ENCODE measurements at regions not wholly inside any gene's neighbourhood (a gene's known extent, or its start where the extent isn't known, plus 50 kb on each side); places are given as distances from the start of the nearest gene placed in this dataset.

DNA sequence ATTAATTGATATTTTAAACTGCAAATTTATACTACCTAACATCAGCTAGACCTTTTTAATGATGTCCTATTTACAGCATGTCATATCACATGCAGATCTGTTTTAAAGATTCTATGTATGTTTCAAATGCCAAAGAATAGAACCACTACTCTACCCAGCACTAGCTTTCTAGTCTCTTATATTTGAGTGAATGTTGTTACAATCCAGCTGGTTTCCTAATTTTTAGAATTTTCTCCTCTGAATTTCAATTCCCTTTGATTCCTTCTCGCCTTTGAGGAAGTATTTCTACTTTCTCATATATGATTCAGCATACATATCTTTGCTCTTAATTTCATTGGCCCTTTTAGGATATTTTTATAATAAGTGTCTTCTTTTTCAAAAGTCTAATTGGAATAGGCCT, 841.9 kb downstream of the TMTC2 start:
- no peak overlapping the region for H3K4me2 ChIP-seq (replicated peaks; ENCODE audit: low read depth, low read length, poor library complexity, severe bottlenecking)
- no peak overlapping the region for H3K9ac ChIP-seq (ENCODE audit: low read length)
- H3K27me3 ChIP-seq (replicated peaks in 1 of 4; ENCODE audit: control extremely low read depth in 1 of 4, control insufficient read depth in 3 of 4, insufficient read depth in 4 of 4, low read length in 3 of 4) = no peaks in the 10 kb centered on the region
- H3K79me2 ChIP-seq (ENCODE audit: control insufficient read depth, insufficient read depth, low read length) = no peaks in the 10 kb centered on the region
- no peaks in the 10 kb centered on the region for H3K9me3 ChIP-seq (ENCODE audit: control extremely low read depth in 1 of 3, control insufficient read depth in 2 of 3, insufficient read depth in 1 of 3, low read length in 2 of 3)
- H2AFZ ChIP-seq (ENCODE audit: insufficient read depth, low read depth, low read length, poor library complexity, severe bottlenecking) = no peak overlapping the region
- no peak overlapping the region for H3K27ac ChIP-seq (ENCODE audit: low read length in 2 of 2)
- ChIA-PET CTCF (no interaction called here), POLR2A (no interaction called here)
- ATAC-seq (ENCODE audit: low read depth) (no peak), DNase-seq (no peak)
- H3K4me3 Mint-ChIP-seq = no peak overlapping the region
- no CpG with 5 or more reads among the region's 1 CpG for WGBS (ENCODE audit: insufficient coverage)
- H3K27me3 Mint-ChIP-seq = no peaks in the 10 kb centered on the region
- no peak for TF ChIP-seq EZH2 (IDR thresholded peaks at IDR 0.05; ENCODE audit: borderline replicate concordance, insufficient read depth, low read depth, low read length, poor library complexity, severe bottlenecking)
- TF ChIP-seq, protein P1, sequence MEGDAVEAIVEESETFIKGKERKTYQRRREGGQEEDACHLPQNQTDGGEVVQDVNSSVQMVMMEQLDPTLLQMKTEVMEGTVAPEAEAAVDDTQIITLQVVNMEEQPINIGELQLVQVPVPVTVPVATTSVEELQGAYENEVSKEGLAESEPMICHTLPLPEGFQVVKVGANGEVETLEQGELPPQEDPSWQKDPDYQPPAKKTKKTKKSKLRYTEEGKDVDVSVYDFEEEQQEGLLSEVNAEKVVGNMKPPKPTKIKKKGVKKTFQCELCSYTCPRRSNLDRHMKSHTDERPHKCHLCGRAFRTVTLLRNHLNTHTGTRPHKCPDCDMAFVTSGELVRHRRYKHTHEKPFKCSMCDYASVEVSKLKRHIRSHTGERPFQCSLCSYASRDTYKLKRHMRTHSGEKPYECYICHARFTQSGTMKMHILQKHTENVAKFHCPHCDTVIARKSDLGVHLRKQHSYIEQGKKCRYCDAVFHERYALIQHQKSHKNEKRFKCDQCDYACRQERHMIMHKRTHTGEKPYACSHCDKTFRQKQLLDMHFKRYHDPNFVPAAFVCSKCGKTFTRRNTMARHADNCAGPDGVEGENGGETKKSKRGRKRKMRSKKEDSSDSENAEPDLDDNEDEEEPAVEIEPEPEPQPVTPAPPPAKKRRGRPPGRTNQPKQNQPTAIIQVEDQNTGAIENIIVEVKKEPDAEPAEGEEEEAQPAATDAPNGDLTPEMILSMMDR (IDR thresholded peaks at IDR 0.05) = no peak
- H3K4me1 ChIP-seq (ENCODE audit: control insufficient read depth in 2 of 2, insufficient read depth in 2 of 2, low read length in 2 of 2) = no peaks in the 10 kb centered on the region
- H3K4me1 Mint-ChIP-seq = no peaks in the 10 kb centered on the region
- H3K4me3 ChIP-seq (ENCODE audit: control extremely low read depth in 1 of 5, extremely low read depth in 1 of 5, insufficient read depth in 1 of 5, low read depth in 2 of 5, low read length in 4 of 5) = no peak overlapping the region
- H3K27ac Mint-ChIP-seq = no peak overlapping the region
- intact Hi-C loops (cut with micrococcal nuclease) = no loop called here
- H4K20me1 ChIP-seq (ENCODE audit: control insufficient read depth, insufficient read depth, low read length, poor library complexity, severe bottlenecking) = no peaks in the 10 kb centered on the region
- H3K9me3 Mint-ChIP-seq (ENCODE audit: insufficient read depth) = no peaks in the 10 kb centered on the region
- no peaks in the 10 kb centered on the region for H3K36me3 ChIP-seq (replicated peaks in 1 of 2; ENCODE audit: control extremely low read depth in 1 of 2, control insufficient read depth in 1 of 2, extremely low read depth in 1 of 2, insufficient read depth in 2 of 2, low read length in 1 of 2)

DNA sequence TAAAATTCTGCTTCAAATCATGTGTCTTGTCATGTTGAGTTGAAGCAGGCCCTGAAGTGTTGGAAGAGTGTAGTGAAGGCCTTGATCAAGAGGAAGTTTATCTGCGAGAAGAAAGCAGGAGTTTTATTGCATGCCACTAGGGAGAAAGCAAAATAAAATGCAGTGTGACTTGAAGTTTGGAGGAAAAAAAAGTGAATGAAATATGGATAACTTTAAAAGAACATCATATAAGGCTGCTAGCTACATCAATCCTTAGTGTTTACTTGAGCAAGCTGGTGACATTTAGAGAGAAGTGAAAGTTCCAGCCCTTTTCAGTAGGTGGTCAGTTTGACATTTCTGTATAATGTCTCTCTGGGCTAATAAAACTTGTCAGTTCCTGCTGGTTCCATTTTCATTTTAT, 841.1 kb downstream of the TMTC2 start:
- H2AFZ ChIP-seq (ENCODE audit: insufficient read depth, low read depth, low read length, poor library complexity, severe bottlenecking) = no peak overlapping the region
- H3K4me3 Mint-ChIP-seq = no peak overlapping the region
- H3K27ac Mint-ChIP-seq = no peak overlapping the region
- no peak overlapping the region for H3K9ac ChIP-seq (ENCODE audit: low read length)
- TF ChIP-seq, protein P1 (IDR thresholded peaks at IDR 0.05) = no peak
- no peak for TF ChIP-seq EZH2 (IDR thresholded peaks at IDR 0.05; ENCODE audit: borderline replicate concordance, insufficient read depth, low read depth, low read length, poor library complexity, severe bottlenecking)
- no peak overlapping the region for H3K4me3 ChIP-seq (ENCODE audit: control extremely low read depth in 1 of 5, extremely low read depth in 1 of 5, insufficient read depth in 1 of 5, low read depth in 2 of 5, low read length in 4 of 5)
- H3K9me3 Mint-ChIP-seq (ENCODE audit: insufficient read depth) = no peaks in the 10 kb centered on the region
- CTCF ChIA-PET = no interaction called here
- no peaks in the 10 kb centered on the region for H3K9me3 ChIP-seq (ENCODE audit: control extremely low read depth in 1 of 3, control insufficient read depth in 2 of 3, insufficient read depth in 1 of 3, low read length in 2 of 3)
- no peaks in the 10 kb centered on the region for H4K20me1 ChIP-seq (ENCODE audit: control insufficient read depth, insufficient read depth, low read length, poor library complexity, severe bottlenecking)
- POLR2A ChIA-PET = no interaction called here
- intact Hi-C loops (cut with micrococcal nuclease) = no loop called here
- WGBS (ENCODE audit: insufficient coverage) = 100% methylated on average over 1 of the region's 1 CpG
- H3K27me3 Mint-ChIP-seq = no peaks in the 10 kb centered on the region
- H3K27ac ChIP-seq (ENCODE audit: low read length in 2 of 2) = no peak overlapping the region
- no peak for ATAC-seq (ENCODE audit: low read depth)
- H3K4me2 ChIP-seq (replicated peaks; ENCODE audit: low read depth, low read length, poor library complexity, severe bottlenecking) = no peak overlapping the region
- H3K27me3 ChIP-seq (replicated peaks in 1 of 4; ENCODE audit: control extremely low read depth in 1 of 4, control insufficient read depth in 3 of 4, insufficient read depth in 4 of 4, low read length in 3 of 4) = no peaks in the 10 kb centered on the region
- no peak for DNase-seq
- H3K79me2 ChIP-seq (ENCODE audit: control insufficient read depth, insufficient read depth, low read length) = no peaks in the 10 kb centered on the region
- no peaks in the 10 kb centered on the region for H3K4me1 ChIP-seq (ENCODE audit: control insufficient read depth in 2 of 2, insufficient read depth in 2 of 2, low read length in 2 of 2)
- H3K4me1 Mint-ChIP-seq = no peaks in the 10 kb centered on the region
- H3K36me3 ChIP-seq (replicated peaks in 1 of 2; ENCODE audit: control extremely low read depth in 1 of 2, control insufficient read depth in 1 of 2, extremely low read depth in 1 of 2, insufficient read depth in 2 of 2, low read length in 1 of 2) = no peaks in the 10 kb centered on the region

Measured in B cell (primary cell).